ENCODE measurements at regions not wholly inside any gene's neighbourhood (a gene's known extent, or its start where the extent isn't known, plus 50 kb on each side); places are given as distances from the start of the nearest gene placed in this dataset.

DNA sequence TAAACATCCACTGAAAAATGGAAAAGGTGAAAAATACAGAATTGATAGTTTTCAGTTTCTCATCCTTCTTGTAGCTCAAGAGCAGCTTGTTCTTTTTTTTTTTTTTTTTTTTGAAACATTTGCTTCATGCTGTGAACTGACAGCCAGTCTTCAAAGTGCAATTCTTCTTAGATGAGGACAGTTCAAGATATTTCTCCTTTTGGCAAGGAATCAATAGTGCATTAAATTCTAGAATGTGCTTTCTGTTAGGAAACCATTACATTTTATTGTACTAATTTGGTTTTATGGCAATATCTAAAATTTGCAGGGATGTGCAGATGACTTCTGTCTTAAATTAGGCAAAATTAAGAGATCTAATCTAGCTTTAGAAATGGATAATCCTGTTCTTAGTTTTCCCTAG is 969.3 kb upstream of the ACO1 start:
- TF ChIP-seq CTCF (optimal IDR thresholded peaks at IDR 0.05 in 1 of 3, IDR thresholded peaks at IDR 0.05 in 1 of 3, conservative IDR thresholded peaks at IDR 0.05 in 1 of 3; ENCODE audit: extremely low read depth in 1 of 3, insufficient read depth in 2 of 3, low read length in 3 of 3) (no peak), EZH2 (IDR thresholded peaks at IDR 0.05; ENCODE audit: low read length) (no peak)

Measured in keratinocyte (primary cell).